ENCODE measurements at regions not wholly inside any gene's neighbourhood (a gene's known extent, or its start where the extent isn't known, plus 50 kb on each side); places are given as distances from the start of the nearest gene placed in this dataset.

DNA sequence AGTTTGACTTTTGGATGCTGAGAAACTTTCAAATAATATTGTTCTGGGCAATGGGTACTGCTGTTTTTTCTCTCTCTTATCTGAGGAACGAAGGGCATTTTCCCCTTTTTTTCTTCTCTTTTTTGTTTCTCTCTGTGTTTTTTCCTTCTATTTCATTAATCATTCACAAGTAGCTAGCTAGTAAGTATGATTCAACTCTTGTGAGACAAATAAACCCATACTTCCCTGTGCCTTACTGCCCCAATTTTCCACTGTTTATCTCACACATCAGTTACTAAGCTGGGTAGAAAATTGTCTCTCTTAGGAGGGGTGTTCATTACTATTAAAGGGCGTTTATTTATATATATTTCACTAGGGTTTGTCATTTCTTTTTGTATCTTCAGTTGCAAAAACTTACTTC lies 437.6 kb downstream of the RERGL start:
- H3K9me3 Mint-ChIP-seq = peaks cover 4% of the 10 kb centered on the region
- H3K4me1 Mint-ChIP-seq = no peaks in the 10 kb centered on the region
- H3K4me3 Mint-ChIP-seq = no peak overlapping the region
- TF ChIP-seq, protein P1, sequence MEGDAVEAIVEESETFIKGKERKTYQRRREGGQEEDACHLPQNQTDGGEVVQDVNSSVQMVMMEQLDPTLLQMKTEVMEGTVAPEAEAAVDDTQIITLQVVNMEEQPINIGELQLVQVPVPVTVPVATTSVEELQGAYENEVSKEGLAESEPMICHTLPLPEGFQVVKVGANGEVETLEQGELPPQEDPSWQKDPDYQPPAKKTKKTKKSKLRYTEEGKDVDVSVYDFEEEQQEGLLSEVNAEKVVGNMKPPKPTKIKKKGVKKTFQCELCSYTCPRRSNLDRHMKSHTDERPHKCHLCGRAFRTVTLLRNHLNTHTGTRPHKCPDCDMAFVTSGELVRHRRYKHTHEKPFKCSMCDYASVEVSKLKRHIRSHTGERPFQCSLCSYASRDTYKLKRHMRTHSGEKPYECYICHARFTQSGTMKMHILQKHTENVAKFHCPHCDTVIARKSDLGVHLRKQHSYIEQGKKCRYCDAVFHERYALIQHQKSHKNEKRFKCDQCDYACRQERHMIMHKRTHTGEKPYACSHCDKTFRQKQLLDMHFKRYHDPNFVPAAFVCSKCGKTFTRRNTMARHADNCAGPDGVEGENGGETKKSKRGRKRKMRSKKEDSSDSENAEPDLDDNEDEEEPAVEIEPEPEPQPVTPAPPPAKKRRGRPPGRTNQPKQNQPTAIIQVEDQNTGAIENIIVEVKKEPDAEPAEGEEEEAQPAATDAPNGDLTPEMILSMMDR (IDR thresholded peaks at IDR 0.05) = no peak
- no peak overlapping the region for H3K27ac Mint-ChIP-seq
- no peak for DNase-seq
- H3K36me3 Mint-ChIP-seq (ENCODE audit: low read depth) = no peaks in the 10 kb centered on the region
- H3K27me3 Mint-ChIP-seq (ENCODE audit: low read depth, poor library complexity) = no peaks in the 10 kb centered on the region

DNA sequence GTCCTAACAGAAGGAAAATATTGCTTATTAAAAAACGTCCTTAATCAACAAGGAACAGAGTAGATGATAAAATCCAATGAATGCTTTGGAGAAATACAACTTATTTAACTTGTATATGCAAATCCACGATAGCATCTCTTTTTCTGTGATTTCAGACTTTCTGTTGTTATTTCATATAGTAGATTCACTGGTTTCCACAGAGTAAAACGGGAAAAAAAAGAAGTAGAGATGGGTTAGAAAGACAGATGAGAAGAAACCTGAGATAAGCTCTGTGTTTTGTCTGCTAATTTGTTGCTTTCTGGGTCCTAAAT lies 447.7 kb downstream of the RERGL start:
- TF ChIP-seq, protein P1 (IDR thresholded peaks at IDR 0.05) = no peak
- Mint-ChIP-seq H3K4me3 (peak overlapping the region; percentile 79), H3K9me3 (no peaks in the 10 kb centered on the region), H3K36me3 (ENCODE audit: low read depth) (no peaks in the 10 kb centered on the region), H3K27me3 (ENCODE audit: low read depth, poor library complexity) (peaks cover 6% of the 10 kb centered on the region), H3K27ac (no peak overlapping the region), H3K4me1 (peaks cover 6% of the 10 kb centered on the region)
- no peak for DNase-seq

DNA sequence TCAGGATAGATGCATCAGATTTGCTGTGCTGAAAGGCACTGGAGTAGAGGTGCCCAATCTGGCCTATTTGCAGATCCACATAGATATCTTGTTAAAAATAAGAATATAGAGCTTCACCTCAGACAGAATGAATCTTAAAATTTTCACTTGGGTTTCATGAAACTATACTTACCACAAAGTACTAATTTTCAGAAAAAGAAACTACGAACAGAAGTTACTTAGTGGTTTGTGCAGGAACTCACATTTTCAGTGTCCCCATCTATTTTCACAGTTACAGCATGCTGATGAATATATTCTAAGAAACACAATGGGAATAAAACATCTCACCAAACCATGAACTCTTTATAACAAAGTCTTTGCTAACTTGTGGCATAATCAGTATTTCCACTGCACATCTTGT lies 449.4 kb downstream of the RERGL start:
- no peak for DNase-seq
- peaks cover 4% of the 10 kb centered on the region for H3K27me3 Mint-ChIP-seq (ENCODE audit: low read depth, poor library complexity)
- no peaks in the 10 kb centered on the region for H3K36me3 Mint-ChIP-seq (ENCODE audit: low read depth)
- H3K27ac Mint-ChIP-seq = no peak overlapping the region
- H3K9me3 Mint-ChIP-seq = no peaks in the 10 kb centered on the region
- no peak overlapping the region for H3K4me3 Mint-ChIP-seq
- TF ChIP-seq, protein P1 (IDR thresholded peaks at IDR 0.05) = no peak
- H3K4me1 Mint-ChIP-seq = peaks cover 6% of the 10 kb centered on the region

DNA sequence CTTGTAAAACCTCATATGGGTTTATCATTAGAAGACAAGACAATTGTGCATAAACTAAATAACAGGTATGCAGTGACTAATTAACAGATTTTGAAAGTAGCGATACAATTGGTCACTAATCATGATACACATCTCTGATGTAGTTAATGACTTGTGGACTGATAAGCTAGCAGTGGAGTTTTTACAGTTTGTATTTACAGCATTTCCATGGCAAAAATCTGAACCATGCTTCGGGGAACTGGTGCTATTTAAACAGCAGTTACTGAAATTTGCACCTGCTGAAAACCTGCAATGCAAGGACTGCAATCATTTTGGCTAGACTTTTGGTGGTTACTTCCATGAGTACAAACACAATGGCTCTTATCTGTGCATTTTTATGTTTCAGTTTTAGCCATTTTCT lies 471.2 kb downstream of the RERGL start:
- peaks cover 11% of the 10 kb centered on the region for H3K36me3 Mint-ChIP-seq (ENCODE audit: low read depth)
- DNase-seq = no peak
- no peak overlapping the region for H3K27ac Mint-ChIP-seq
- no peaks in the 10 kb centered on the region for H3K4me1 Mint-ChIP-seq
- no peak overlapping the region for H3K4me3 Mint-ChIP-seq
- TF ChIP-seq, protein P1 (IDR thresholded peaks at IDR 0.05) = no peak
- no peaks in the 10 kb centered on the region for H3K27me3 Mint-ChIP-seq (ENCODE audit: low read depth, poor library complexity)
- peaks cover 26% of the 10 kb centered on the region for H3K9me3 Mint-ChIP-seq

DNA sequence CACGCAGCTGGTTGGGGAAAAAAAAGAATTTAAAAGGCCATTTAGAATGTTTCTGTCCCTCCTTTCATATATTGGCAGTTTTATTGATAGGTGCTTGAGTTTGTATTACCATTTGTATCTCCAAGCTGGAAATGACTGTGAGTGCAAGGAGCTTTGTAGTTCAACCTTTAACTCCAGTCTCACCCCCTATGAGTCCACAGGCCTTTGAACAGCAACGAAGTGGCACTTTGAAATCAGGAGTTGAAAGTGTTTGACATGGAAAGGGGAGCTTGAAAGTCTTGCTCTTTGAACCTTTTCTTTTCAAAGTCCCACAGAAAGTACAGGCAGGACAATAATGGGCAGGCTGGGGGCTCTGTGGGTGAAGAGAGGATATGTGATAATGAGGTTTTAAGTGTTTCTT lies 480.3 kb downstream of the RERGL start:
- DNase-seq = no peak
- TF ChIP-seq, protein P1 (IDR thresholded peaks at IDR 0.05) = no peak
- H3K4me1 Mint-ChIP-seq = peaks cover 18% of the 10 kb centered on the region
- peak overlapping the region; percentile 78 for H3K27ac Mint-ChIP-seq
- H3K36me3 Mint-ChIP-seq (ENCODE audit: low read depth) = no peaks in the 10 kb centered on the region
- H3K9me3 Mint-ChIP-seq = no peaks in the 10 kb centered on the region
- no peak overlapping the region for H3K4me3 Mint-ChIP-seq
- H3K27me3 Mint-ChIP-seq (ENCODE audit: low read depth, poor library complexity) = no peaks in the 10 kb centered on the region

DNA sequence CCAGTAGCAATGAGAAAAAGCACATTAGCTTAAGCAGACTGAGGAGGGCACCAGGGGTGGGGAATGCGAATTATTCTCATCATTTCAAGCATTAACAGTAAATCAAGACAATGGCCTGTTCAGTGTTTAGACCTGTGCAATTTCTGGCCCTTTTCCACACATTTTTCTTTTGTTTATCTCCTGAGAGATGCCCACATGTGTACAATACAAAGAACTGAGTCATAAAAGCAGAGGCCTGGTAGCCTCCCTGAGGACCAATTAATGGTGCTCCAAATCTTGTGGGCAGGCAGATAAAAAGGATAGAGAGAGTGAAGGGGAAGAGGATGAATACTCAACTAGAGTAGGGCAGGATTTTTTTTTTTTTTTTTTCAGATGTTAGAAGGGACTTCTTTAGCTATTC lies 480.8 kb downstream of the RERGL start:
- peaks cover 18% of the 10 kb centered on the region for H3K4me1 Mint-ChIP-seq
- H3K9me3 Mint-ChIP-seq = no peaks in the 10 kb centered on the region
- no peak for DNase-seq
- TF ChIP-seq, protein P1 (IDR thresholded peaks at IDR 0.05) = no peak
- no peak overlapping the region for H3K4me3 Mint-ChIP-seq
- H3K27ac Mint-ChIP-seq = no peak overlapping the region
- no peaks in the 10 kb centered on the region for H3K36me3 Mint-ChIP-seq (ENCODE audit: low read depth)
- H3K27me3 Mint-ChIP-seq (ENCODE audit: low read depth, poor library complexity) = no peaks in the 10 kb centered on the region
